ENCODE measurements at regions not wholly inside any gene's neighbourhood (a gene's known extent, or its start where the extent isn't known, plus 50 kb on each side); places are given as distances from the start of the nearest gene placed in this dataset.
"Not testable (repeated sequence)": the region's sequence is repeated elsewhere in the genome, so short reads cannot be mapped to it uniquely, and the experiment has no call there.

GRCh38 chr3:166265153-166265552 lies 427.9 kb upstream of the BCHE start:
- no peaks in the 10 kb centered on the region for H3K36me3 Mint-ChIP-seq
- H3K4me3 Mint-ChIP-seq, result no peak overlapping the region

DNA sequence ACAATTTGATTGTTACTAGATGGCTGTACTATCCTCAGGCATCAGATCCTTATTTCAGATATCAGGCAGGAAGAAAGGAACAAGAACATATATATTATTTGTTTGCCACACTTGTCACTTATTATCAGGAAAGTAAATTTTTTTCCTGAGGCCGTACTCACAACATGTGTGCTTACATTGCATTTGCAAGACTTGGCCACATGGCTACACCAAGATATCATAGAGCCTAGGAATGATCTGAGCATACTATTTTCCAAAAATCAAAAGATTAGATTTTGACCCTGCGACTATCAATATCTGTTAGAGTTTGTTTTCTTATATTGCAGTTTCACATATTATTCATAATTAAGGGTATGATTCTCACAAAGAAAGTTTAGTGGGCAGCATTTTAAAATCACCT lies 426.2 kb upstream of the BCHE start:
- H3K9me3 Mint-ChIP-seq, result no peaks in the 10 kb centered on the region
- H3K4me3 Mint-ChIP-seq, result no peak overlapping the region
- H3K4me1 Mint-ChIP-seq, result peaks cover 12% of the 10 kb centered on the region
- H3K36me3 Mint-ChIP-seq, result no peaks in the 10 kb centered on the region
- TF ChIP-seq, protein P1, sequence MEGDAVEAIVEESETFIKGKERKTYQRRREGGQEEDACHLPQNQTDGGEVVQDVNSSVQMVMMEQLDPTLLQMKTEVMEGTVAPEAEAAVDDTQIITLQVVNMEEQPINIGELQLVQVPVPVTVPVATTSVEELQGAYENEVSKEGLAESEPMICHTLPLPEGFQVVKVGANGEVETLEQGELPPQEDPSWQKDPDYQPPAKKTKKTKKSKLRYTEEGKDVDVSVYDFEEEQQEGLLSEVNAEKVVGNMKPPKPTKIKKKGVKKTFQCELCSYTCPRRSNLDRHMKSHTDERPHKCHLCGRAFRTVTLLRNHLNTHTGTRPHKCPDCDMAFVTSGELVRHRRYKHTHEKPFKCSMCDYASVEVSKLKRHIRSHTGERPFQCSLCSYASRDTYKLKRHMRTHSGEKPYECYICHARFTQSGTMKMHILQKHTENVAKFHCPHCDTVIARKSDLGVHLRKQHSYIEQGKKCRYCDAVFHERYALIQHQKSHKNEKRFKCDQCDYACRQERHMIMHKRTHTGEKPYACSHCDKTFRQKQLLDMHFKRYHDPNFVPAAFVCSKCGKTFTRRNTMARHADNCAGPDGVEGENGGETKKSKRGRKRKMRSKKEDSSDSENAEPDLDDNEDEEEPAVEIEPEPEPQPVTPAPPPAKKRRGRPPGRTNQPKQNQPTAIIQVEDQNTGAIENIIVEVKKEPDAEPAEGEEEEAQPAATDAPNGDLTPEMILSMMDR (IDR thresholded peaks at IDR 0.05; ENCODE audit: unreplicated experiment), result no peak
- H3K27ac Mint-ChIP-seq, result peak overlapping the region; percentile 62
- no peaks in the 10 kb centered on the region for H3K27me3 Mint-ChIP-seq (ENCODE audit: low read depth)
- DNase-seq (ENCODE audit: low spot score in 2 of 2, unreplicated experiment in 2 of 2), result no peak

More at GRCh38 chr3:166265153-166265552, 427.9 kb upstream of the BCHE start:
- no peaks in the 10 kb centered on the region for H3K27me3 Mint-ChIP-seq (ENCODE audit: low read depth)
- peaks cover 12% of the 10 kb centered on the region for H3K4me1 Mint-ChIP-seq
- no peak for DNase-seq (ENCODE audit: low spot score in 2 of 2, unreplicated experiment in 2 of 2)
- TF ChIP-seq, protein P1 (IDR thresholded peaks at IDR 0.05; ENCODE audit: unreplicated experiment), result no peak
- H3K27ac Mint-ChIP-seq, result no peak overlapping the region
- H3K9me3 Mint-ChIP-seq, result no peaks in the 10 kb centered on the region

- not testable (repeated sequence) for DNase-seq (ENCODE audit: low spot score in 2 of 2, unreplicated experiment in 2 of 2); H3K27ac Mint-ChIP-seq; H3K36me3 Mint-ChIP-seq; H3K9me3 Mint-ChIP-seq; H3K27me3 Mint-ChIP-seq (ENCODE audit: low read depth); H3K4me3 Mint-ChIP-seq; H3K4me1 Mint-ChIP-seq
Measured at GRCh38 chr3:166258293-166258850, 421.1 kb upstream of the BCHE start.

DNA sequence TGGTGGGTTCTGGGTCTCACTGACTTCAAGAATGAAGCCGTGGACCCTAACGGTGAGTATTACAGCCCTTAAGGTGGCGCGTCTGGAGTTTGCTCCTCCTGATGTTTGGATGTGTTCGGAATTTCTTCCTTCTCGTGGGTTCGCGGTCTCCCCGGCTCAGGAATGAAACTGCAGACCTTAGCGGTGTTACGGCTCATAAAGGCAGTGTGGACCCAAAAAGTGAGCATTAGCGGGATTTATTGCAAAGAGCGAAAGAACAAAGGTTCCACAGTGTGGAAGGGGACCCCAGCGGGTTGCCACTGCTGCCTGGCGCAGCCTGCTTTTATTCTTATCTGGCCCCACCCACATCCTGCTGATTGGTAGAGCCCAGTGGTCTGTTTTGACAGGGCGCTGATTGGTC lies 420.5 kb upstream of the BCHE start:
- Mint-ChIP-seq H3K36me3 (no peaks in the 10 kb centered on the region), H3K4me1 (peaks cover 2% of the 10 kb centered on the region), H3K27ac (no peak overlapping the region), H3K9me3 (peaks cover 6% of the 10 kb centered on the region), H3K27me3 (ENCODE audit: low read depth) (no peaks in the 10 kb centered on the region), H3K4me3 (no peak overlapping the region)
- TF ChIP-seq, protein P1 (IDR thresholded peaks at IDR 0.05; ENCODE audit: unreplicated experiment), result no peak
- DNase-seq (ENCODE audit: low spot score in 2 of 2, unreplicated experiment in 2 of 2), result no peak

GRCh38 chr3:166248784-166249183 lies 411.6 kb upstream of the BCHE start:
- Mint-ChIP-seq H3K4me1 (no peaks in the 10 kb centered on the region), H3K9me3 (peaks cover 14% of the 10 kb centered on the region), H3K27me3 (ENCODE audit: low read depth) (no peaks in the 10 kb centered on the region), H3K4me3 (no peak overlapping the region), H3K27ac (no peak overlapping the region), H3K36me3 (no peaks in the 10 kb centered on the region)
- TF ChIP-seq, protein P1 (IDR thresholded peaks at IDR 0.05; ENCODE audit: unreplicated experiment), result no peak
- DNase-seq (ENCODE audit: low spot score in 2 of 2, unreplicated experiment in 2 of 2), result no peak

DNA sequence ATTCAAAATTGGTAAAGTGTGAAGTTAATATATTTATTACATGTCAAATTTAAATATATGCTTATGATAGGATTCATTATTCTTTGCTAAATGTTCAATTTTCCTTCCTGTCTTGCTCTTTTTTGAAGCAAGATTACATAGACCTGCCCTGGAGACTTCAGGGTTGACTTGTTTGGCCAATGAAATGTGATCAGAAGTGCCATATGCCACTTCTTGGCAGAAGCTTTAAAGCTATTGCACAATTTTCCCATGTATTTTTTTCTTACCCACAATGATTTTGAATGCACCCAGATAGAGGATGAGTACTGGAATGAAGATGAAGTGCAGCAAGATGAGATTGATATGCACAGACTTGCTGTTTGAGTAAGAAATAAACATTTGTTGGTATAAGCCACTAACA lies 406.3 kb upstream of the BCHE start:
- no peaks in the 10 kb centered on the region for H3K36me3 Mint-ChIP-seq
- DNase-seq (ENCODE audit: low spot score in 2 of 2, unreplicated experiment in 2 of 2), result no peak
- TF ChIP-seq, protein P1 (IDR thresholded peaks at IDR 0.05; ENCODE audit: unreplicated experiment), result no peak
- H3K27me3 Mint-ChIP-seq (ENCODE audit: low read depth), result no peaks in the 10 kb centered on the region
- H3K4me1 Mint-ChIP-seq, result no peaks in the 10 kb centered on the region
- no peak overlapping the region for H3K4me3 Mint-ChIP-seq
- peaks cover 5% of the 10 kb centered on the region for H3K9me3 Mint-ChIP-seq
- H3K27ac Mint-ChIP-seq, result no peak overlapping the region
